GM18508 (cell line): ENCODE measurements at regions not wholly inside any gene's neighbourhood (a gene's known extent, or its start where the extent isn't known, plus 50 kb on each side); places are given as distances from the start of the nearest gene placed in this dataset.
"Not testable (repeated sequence)": the region's sequence is repeated elsewhere in the genome, so short reads cannot be mapped to it uniquely, and the experiment has no call there.

Experiments used
- ATAC-seq: cut with Tn5 transposase; IDR thresholded peaks from one replicate; pipeline ENCODE4 v1.9.1; 2021; ENCODE audit warnings: moderate number of reproducible peaks; ENCODE audit not compliant: insufficient read depth, unreplicated experiment

DNA sequence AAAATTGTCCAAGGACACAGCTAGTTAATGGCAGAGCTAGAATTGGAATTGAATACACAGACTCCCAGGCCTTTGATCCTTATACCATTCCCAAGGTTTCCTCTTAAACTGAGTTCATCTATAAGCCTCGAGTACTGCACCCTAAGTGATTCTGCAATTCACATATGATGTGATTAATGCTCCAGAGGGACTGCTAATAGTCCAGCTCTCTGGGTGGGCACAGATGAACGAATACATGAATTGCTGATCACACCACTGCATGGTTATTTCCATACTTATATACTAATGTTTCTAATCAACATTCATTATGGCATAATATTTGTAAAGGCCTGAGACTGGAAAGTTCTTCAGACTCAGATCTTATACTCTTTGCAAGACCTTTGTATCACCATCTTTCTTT is 101.8 kb downstream of the NUFIP1 start:
- no peak for ATAC-seq

DNA sequence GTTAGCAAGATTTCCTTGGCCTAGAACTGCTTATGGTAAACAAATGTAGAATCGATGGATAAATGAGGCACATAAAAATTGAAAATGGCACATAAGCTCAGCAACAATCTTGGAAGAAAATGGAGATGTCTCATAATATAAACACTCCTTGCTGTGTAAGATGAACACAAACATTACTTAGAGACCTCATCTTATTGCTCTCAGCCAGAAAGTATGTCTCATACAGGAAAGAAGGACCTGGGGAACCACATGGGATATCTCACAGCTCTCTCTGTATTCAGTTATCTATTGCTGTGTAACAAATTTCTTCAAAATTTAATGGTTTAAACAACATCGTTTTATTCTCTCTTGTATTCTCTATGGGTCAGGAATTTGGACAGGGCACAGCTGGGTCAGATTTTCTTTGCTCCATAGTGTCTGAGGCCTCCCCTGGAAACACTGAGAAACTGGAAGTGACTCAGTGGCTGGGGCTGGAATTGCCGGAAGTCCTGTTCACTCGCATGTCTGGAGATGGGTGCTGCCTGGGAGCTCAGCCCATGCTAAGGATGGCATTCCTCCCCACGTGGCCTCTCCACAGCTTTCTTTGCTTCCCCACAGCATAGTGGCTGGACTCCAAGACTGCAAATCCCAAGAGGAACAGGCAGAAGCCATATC is 105.1 kb downstream of the NUFIP1 start:
- no peak for ATAC-seq

DNA sequence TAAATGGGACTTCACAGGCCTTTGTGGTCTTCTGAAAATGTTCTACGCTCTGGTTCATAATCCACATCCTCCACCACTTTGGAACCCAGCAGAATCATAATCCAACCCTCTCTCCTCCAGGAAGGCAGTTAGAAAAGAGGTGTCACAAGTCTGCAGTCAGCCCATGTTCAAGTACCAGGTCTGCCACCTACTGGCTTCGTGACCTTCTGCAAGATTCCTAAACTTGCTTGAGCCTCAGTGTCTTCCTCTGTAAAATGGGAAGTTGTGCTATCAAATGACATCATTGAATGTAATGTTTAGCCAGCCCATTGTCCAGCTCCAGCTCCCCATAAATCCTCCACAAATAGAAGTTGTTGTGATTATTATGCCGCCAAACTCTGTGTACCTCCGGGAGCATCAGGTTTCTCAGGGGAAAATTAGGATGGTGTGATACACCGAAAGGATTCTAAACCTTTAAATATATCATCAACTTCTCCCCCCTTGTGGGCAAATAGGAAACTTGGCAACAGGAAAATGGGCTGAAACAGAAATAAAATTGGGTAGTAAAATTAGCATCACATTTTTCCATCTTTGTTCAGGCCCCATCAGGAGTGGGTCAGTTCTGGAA is 109.7 kb downstream of the NUFIP1 start:
- ATAC-seq = no peak

DNA sequence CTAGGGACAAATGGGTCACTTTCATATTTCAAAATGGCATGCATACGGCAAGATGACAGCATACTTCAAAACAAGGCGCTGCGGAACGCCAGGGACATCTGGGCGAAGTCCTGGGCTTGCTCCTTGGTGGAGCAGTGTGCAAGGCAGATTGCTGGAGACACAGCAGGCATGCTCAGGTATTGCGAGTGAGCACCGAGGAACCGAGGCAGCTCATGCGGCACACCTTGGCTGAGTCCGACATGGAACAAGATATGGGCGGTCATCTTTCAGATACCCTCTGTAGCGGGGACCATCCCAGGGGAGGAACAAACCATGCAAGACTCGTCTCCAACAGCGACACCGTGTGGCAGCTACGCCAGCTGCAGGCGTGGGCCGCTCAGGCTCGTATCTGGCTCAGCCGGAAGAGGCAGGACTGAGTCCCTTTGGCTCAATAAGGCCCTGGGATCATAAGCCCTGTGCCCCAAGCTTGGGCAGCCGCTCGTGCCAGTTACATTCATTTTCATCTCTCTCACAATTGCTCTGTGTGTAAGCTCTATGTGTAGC is 112.4 kb downstream of the NUFIP1 start:
- ATAC-seq = no peak

DNA sequence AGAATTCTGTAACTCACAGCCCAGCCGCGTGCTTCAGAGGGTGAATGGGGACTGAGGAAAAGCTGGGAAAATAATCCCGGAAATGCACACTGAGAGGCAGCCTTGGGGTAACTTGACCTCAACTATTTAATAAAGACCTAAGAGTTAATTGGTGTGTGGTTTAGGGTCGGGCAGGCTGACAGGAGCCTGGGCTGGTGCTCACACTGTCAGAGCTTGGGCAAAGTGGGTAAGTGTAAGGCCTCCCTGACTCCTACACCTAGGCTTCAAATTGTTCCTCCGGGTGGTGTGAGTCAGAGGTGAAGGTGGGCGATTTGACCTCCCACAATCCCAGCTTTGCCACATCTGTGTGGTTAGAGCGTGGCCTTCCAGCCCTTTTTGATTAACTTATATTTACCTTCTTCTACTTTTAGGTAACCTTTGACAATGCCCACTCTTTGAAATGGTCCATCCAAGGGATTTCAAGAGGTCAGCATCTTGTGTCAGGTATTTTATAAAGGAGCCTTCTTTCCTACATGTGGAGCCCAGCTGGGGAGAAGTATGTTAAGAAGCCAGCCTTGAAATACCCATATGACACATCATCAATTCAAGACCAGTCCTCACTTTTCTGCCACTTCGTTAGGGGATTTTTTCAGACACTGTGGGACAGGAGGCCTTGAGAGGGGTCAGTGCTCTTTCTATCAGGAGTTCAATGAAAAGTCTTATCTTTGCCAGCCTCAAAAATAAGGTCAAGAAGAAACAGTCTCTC is 114.2 kb downstream of the NUFIP1 start:
- no peak for ATAC-seq

DNA sequence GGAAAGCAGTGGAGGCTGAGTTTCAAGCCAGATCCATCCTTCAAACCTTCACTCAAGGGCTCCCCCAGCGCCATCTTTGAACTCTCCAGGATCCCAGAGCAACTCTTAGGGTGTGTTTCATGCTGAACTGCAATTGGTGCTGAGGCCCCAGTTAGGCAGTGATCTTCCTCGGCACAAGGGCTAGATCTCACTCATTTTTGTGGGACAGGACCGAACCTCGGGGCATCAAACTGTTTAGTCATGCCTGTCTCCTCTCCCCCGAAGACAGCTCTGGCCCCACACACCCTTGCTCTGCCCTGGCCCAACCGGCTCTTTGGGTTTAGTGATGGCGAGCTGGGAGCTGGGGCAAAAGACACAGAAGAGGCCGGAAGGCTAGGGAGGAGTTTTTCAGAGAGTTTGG is 115.1 kb downstream of the NUFIP1 start:
- no peak for ATAC-seq

DNA sequence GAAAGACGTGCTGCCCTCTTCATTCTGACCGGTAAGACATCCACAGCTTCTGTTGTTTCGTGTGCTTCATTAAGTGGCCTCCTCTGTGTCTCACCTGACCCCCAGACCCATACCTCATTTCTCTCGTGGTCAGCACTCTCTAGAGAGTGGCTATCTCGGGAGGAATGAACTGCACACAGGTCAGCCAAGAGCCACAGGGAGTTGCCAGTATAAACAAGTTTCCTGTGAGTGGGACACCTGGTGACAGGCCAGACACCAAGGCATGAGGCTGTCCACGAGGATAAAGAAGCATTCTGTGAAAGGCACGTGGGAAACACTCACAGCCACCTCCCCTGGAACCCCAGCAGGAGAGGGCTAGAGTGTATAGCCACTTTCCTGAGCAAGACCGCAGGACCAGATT is 115.8 kb downstream of the NUFIP1 start:
- no peak for ATAC-seq

DNA sequence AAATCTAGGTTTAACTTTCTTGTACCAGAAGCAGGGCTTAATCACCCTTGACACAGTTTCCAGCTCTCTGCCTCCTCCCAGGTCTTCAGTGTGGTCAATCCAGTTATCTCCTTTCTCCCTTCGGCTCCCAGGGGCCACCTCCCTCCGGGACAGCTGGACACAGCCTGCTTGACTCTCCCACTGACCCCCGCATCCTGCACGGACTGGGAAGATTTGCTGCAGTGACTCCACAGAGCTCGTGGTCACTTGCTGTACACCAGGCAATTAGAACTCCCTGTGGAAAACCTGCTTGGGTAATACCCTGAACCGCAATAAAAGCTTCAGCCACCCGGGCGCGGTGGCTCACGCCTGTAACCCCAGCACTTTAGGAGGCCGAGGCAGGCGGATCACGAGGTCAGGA is 116.5 kb downstream of the NUFIP1 start:
- ATAC-seq = no peak

DNA sequence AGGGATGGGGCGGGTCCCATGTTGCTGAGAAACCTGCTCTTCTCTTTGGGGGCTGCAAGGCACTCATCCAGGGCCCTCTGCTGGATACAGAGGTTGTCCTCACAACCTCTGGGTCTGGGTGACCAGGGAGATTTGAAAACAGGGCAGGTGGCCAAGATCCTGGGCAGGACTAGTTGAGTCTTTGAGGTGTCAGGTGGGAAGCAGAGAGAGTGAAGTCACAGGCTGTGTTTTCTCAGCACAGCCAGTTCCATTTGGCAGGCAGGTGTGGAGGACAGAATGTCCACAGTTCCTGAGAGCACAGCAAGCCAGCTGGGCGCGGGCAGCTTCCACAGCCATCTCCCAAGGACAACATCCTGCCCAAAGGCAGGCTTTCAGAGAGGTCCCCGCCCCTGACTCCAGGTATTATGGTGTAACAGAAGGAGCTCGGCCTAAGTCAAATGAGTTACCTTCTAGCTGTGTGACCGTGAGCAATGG is 118.8 kb downstream of the NUFIP1 start:
- ATAC-seq = no peak

DNA sequence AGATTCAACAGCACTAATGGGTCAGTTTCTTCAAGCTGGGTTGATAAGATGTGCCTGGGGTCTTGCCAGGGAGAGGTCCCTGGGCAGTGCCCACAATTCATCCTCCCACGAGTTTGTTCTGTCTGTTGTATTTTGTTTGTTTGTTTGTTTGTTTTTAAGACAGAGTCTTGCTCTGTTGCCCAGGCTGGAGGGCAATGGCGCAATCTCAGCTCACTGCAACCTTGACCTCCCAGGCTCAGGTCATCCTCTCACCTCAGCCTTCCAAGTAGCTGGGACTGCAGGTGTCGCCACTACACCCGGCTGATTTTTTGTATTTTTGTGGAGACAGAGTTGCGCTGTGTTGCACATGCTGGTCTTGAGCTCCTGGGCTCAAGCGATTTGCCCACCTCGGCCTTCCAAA is 120.1 kb downstream of the NUFIP1 start:
- ATAC-seq = no peak

DNA sequence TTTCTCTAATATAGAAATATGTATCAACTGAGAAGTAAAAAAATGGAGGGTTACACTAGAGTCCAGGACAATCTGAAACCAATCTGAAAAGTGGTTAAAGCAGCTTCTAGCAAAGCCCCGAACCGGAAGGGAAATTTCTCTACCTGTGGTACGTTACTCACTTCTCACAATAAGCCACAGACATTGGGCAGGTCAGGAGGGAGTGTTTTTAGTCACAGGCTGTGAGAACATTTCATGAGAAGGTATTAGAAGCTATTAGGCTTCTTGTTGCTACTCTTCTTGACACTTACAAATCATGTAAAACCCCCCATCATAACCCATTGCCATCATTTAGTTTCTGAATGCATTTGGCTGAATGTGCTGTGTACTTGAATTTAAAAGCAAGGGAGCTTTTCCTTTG is 120.9 kb downstream of the NUFIP1 start:
- peak; percentile 90 for ATAC-seq

DNA sequence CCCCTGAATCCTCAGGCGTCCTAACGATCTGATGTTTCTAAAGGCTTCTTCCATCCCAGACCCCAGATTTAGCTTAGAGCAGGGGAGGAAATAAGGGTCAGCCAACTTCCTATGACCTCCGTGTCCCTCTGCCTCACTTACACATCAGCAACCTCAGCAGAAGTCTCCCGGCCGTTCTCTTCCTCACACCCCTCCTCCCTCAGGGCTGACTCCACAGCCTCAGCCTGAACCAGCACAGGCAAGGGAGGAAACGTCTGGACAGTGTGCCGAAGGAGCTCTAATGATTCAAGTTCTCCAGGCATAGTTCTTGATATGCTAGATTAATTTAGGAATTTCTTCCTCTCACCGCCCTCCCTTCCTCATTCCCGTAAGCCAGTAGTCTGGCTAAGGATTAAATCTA is 121.4 kb downstream of the NUFIP1 start:
- ATAC-seq = no peak

DNA sequence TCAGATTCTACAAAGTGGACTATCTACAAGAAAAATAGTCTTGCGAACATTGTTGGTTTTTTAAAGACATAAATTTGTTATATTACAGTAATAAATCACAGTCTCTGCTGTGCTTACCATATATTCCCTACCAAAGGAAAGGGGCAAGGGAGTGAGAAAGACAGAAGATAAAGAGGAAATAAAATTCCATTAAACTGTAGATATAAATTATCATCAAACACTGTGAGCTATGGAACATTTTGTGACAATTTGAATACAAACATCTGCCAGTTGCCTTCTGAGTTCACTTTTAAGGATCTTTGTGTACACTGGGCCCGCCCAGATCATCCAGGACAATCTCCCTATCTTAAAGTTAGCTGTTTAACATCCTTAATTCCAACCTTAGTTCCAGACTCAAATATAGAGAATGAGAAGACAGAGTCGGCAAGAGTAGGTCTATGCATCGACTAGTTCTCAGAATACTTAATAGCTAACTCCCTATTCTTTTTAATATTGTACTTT is 122.8 kb downstream of the NUFIP1 start:
- ATAC-seq = no peak

DNA sequence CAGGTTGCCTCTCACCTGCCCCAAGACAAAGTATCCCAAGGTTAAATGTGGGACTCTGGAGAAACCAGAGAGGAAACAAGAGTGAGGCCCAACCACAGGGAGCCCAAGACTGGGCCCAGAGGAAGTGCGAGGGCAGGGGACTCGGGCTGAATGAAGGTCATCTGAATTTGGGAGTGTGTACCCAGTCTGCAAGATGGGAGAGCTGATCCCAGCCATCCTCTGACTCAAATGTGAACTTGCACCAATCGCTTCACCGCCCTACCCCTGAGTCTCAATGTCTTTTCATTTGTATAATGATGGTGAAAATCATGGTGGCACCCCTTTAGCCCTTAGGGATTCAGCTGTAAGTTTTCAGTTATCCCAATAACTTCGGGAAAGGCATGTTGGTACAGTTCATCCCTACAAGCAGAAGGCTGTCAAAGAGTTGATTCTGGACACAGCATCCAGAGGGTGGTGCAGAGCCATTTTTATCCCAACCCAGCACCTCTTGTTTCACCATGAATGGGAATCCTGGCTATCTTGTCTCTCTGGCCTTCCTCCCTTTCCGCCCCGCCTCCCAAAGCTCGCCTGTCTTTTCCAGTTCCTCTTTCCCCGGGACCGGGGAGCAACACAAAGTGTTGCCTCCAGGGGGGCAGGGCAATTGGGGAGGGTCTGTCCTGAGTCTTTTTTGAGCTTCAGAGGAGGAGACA is 123.4 kb downstream of the NUFIP1 start:
- ATAC-seq = no peak

DNA sequence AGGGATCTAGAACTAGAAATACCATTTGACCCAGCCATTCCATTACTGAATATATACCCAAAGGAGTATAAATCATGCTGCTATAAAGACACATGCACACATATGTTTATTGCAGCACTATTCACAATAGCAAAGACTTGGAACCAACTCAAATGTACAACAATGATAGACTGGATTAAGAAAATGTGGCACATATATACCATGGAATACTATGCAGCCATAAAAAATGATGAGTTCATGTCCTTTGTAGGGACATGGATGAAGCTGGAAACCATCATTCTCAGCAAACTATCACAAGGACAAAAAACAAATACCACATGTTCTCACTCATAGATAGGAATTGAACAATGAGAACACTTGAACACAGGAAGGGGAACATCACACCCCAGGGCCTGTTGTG is 125.6 kb downstream of the NUFIP1 start:
- not testable (repeated sequence) for ATAC-seq

DNA sequence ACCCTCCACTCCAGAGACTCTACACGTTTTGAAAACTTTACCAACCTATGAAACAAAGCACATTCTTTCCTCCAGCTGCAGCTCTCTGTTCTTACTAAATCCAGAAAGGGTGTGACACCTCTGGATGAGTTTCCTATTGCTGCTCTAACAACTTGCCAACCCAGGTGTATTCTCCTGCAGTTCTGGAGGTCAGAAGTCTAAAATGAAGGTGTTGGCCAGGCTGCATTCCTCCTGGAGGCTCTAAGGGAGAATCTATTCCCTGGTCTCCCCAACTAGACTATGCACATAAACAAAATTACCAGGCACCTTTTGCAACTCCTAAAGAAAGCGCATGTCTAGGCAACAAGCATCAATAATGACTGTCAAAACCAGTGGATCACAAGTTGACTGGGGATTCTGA is 128.8 kb downstream of the NUFIP1 start:
- ATAC-seq = no peak

DNA sequence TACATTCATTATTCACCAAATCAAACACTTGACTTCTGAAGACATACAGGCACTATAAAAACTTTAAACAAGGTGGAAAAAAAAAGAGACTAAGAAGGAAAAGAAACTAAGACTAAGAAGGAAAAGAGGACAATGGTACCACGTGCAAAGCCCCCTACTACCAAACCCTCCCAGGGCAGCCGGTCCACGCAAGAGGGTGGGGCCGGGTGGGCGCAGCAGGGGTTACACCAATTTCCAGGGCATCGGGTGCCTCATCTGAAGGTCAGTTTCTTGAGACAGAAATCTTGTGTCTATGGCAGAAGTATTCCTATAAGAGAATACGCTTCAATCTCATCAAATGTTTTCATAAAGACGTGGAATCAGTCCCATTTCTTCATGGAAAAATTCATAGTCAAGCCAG is 131.5 kb downstream of the NUFIP1 start:
- no peak for ATAC-seq

DNA sequence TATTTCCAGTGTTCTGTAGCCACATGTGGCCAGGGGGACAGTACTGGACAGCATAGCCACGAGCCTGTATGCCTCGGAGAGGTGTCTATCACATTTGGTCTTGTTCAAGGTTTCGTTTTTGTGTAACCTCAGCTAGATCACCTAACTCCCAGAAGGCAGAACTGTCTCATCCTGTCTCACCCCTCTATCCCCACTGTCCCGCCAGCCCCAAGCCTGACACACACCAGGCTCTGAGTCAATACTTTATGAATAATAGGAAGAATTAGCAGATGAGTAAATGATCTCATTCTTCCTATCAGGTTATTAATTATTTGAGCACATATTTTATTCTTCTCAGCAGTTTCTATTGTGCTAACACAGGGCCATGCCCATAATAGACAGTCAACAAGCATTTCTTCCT is 132.2 kb downstream of the NUFIP1 start:
- no peak for ATAC-seq

DNA sequence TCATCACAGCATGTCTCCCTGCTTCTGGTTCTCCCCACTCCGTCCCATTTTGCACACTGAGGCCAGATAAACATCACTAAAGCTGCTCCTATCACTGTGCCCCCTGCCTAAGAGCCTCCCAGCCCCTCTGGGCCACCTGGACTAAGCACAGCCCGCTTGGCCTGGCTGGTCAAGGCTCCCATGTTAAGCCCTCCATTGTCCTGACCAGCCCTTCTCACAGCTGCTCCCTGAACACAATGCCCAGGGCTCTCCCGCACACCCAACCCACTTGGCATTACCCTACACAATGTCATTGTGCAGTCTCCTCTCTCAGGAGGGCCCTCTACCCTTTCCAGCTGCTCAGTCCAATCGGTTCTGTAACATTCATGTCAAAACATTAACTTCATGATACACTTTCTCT is 133.4 kb downstream of the NUFIP1 start:
- no peak for ATAC-seq

DNA sequence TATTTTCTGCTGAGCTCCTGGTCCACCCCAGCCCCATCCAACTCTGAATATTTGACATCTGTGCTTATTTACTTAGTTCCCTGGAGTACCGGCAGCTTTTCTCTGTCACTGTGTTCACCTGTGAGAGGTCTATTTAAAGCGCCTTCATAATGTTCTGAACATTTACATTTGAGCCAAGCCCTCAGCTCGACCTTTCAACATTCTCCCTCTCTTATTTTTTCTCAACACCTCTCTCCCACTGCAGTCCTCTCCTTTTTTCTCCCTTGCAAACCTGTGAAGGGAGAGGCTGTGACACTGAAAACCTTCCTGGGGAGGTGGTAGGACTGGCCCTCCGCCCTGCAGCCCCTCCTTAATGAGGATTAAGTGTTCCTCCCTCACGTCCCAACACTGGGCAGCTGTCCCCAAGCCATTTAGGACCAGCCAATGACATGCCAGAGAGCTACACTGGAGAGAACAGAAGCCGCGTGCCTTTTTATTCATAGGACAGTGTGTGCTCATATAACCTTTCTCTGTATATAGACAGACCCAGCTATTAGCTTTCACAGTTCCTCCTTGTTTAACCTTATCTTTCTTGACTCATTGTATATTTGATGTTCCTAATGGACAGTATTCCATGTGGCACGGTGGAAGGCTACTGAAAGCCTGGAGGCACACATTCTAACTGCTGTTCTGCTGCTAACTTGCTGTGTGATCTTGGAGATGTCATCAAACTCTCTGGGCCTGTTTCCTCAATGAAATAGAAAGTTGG is 134.8 kb downstream of the NUFIP1 start:
- no peak for ATAC-seq
